Heart left ventricle (tissue), 13 donors: ENCODE measurements at regions not wholly inside any gene's neighbourhood (a gene's known extent, or its start where the extent isn't known, plus 50 kb on each side); places are given as distances from the start of the nearest gene placed in this dataset.

ENCODE experiments used
- CTCF ChIP-seq, 12 donors: fragments of 200-600 bp; sonication (generic) in 4 of 12; IDR thresholded peaks; one replicate each; pipeline versions ENCODE4 v1.5.0 to v1.8.0; 2018 to 2022; ENCODE audit warnings: antibody characterized with exemption in 12 of 12, mild to moderate bottlenecking in 5 of 12
- POLR2A ChIP-seq, 2 donors: fragments of 450-650 bp; IDR thresholded peaks; one replicate each; pipeline ENCODE4 v1.6.1; 2017; ENCODE audit warnings: antibody characterized with exemption in 2 of 2, mild to moderate bottlenecking in 2 of 2, moderate library complexity in 2 of 2
- donor health status: ischemic (EF 13 %, LVEDD 7.1; RV severe dilation, severe dysfunction).
- donor health status: DM: no; HTN: yes; CAD: no.
- donor health status: DM: no; HTN: no; CAD: no.
- donor health status: ischemic (EF 25% LVEDD 6.9; RV normal size, moderate dysfunction).
- donor health status: ischemic (EF 25% LVEDD 5.7; RV mildly dilated, moderate dysfunction).
- donor health status: ischemic (EF 35%, LVEDD 5.7; RV mildly dilated, moderate dysfunction).
- donor health status: nonischemic (EF 11% LVEDD 7.7; RV severe dilation, severe dysfunction).
- donor health status: DM: yes; HTN: yes; CAD: no.
- donor health status: PGD.
- donor health status: ischemic (EF 29% LVEDD 5.4; RV normal size, mild dysfunction).
- donor health status: nonischemic (EF 23%, LVEDD 6.1; RV moderate dilation, normal function).

GRCh38 chr17:56028837-56029236 is 124.4 kb upstream of the ANKFN1 start:
- TF ChIP-seq CTCF (IDR thresholded peaks at IDR 0.05): no peak
- no peak for TF ChIP-seq POLR2A (IDR thresholded peaks at IDR 0.05)
